H9 (cell line): ENCODE measurements at regions not wholly inside any gene's neighbourhood (a gene's known extent, or its start where the extent isn't known, plus 50 kb on each side); places are given as distances from the start of the nearest gene placed in this dataset.

ENCODE experiments used
- DNase-seq: peaks from one replicate; pipeline ENCODE4 v3.0.0-alpha.2; 2017
- H2AFZ ChIP-seq: one replicate; pipeline ENCODE4 v1.6.1; 2013; ENCODE audit warnings: mild to moderate bottlenecking, low read length, control low read depth, moderate library complexity
- H2AK5ac ChIP-seq: 2 replicates; pipeline ENCODE4 v1.6.1; 2013; ENCODE audit warnings: low read length, control low read depth, mixed read lengths; ENCODE audit not compliant: insufficient read length
- H2BK120ac ChIP-seq: one replicate; pipeline ENCODE4 v1.6.1; 2013; ENCODE audit warnings: low read depth, mild to moderate bottlenecking, low read length, control low read depth, inconsistent platforms; ENCODE audit not compliant: poor library complexity, severe bottlenecking
- H2BK12ac ChIP-seq: 2 replicates; pipeline ENCODE4 v1.6.1; 2013; ENCODE audit warnings: low read length, control low read depth, mixed read lengths, low read depth; ENCODE audit not compliant: insufficient read length
- H2BK15ac ChIP-seq: 2 replicates; pipeline ENCODE4 v1.6.1; 2013; ENCODE audit warnings: low read depth, low read length, control low read depth
- H2BK20ac ChIP-seq: one replicate; pipeline ENCODE4 v1.6.1; 2013; ENCODE audit warnings: low read depth, mild to moderate bottlenecking, low read length, control low read depth, inconsistent platforms; ENCODE audit not compliant: poor library complexity, severe bottlenecking
- H2BK5ac ChIP-seq: 2 replicates; pipeline ENCODE4 v1.6.1; 2013; ENCODE audit warnings: low read length, control low read depth, mixed read lengths; ENCODE audit not compliant: insufficient read length
- H3K14ac ChIP-seq: 2 replicates; pipeline ENCODE4 v1.6.1; 2013; ENCODE audit warnings: low read length, control low read depth; ENCODE audit not compliant: insufficient read depth
- H3K18ac ChIP-seq: 2 replicates; pipeline ENCODE4 v1.6.1; 2013; ENCODE audit warnings: low read depth, mild to moderate bottlenecking, mixed read lengths, low read length, control low read depth; ENCODE audit not compliant: insufficient read length
- H3K23ac ChIP-seq: 2 replicates; pipeline ENCODE4 v1.6.1; 2013; ENCODE audit warnings: low read length, control low read depth, mixed read lengths, low read depth; ENCODE audit not compliant: insufficient read length
- H3K23me2 ChIP-seq: 2 replicates; pipeline ENCODE4 v1.6.1; 2013; ENCODE audit warnings: low read depth, mild to moderate bottlenecking, mixed read lengths, low read length, control low read depth; ENCODE audit not compliant: insufficient read length, poor library complexity, severe bottlenecking
- H3K27ac ChIP-seq: 2 replicates; pipeline ENCODE4 v1.5.1; 2013; ENCODE audit warnings: low read length, control low read depth, mixed read lengths, low read depth; ENCODE audit not compliant: insufficient read length
- H3K27me3 ChIP-seq: 2 replicates; pipeline ENCODE4 v1.6.1; 2013; ENCODE audit warnings: low read length, control low read depth, inconsistent platforms; ENCODE audit not compliant: insufficient read depth
- H3K4ac ChIP-seq: 2 replicates; pipeline ENCODE4 v1.6.1; 2013; ENCODE audit warnings: low read depth, mild to moderate bottlenecking, control low read depth, inconsistent platforms, low read length, moderate library complexity
- H3K4me1 ChIP-seq: 2 replicates; pipeline ENCODE4 v1.6.1; 2013; ENCODE audit warnings: low read length, control low read depth, inconsistent platforms; ENCODE audit not compliant: insufficient read depth
- H3K4me2 ChIP-seq: 2 replicates; pipeline ENCODE4 v1.6.1; 2013; ENCODE audit warnings: low read length, control low read depth, mixed read lengths; ENCODE audit not compliant: insufficient read length, insufficient read depth
- H3K56ac ChIP-seq: 2 replicates; pipeline ENCODE4 v1.6.1; 2013; ENCODE audit warnings: low read depth, mild to moderate bottlenecking, mixed read lengths, low read length, control low read depth; ENCODE audit not compliant: insufficient read length
- H3K79me1 ChIP-seq: 2 replicates; pipeline ENCODE4 v1.6.1; 2013; ENCODE audit warnings: low read depth, mild to moderate bottlenecking, moderate library complexity, low read length, control low read depth, inconsistent platforms; ENCODE audit not compliant: insufficient read depth, poor library complexity, severe bottlenecking
- H3K79me2 ChIP-seq: 2 replicates; pipeline ENCODE4 v1.6.1; 2013; ENCODE audit warnings: low read length, control low read depth, inconsistent platforms; ENCODE audit not compliant: insufficient read depth
- H3K9ac ChIP-seq: 2 replicates; pipeline ENCODE4 v1.6.1; 2013; ENCODE audit warnings: low read length, control low read depth, mixed read lengths; ENCODE audit not compliant: insufficient read length; ENCODE audit errors: extremely low read depth
- H3K9me3 ChIP-seq: one replicate; pipeline ENCODE4 v1.6.1; 2013; ENCODE audit warnings: low read depth, low read length, inconsistent platforms; ENCODE audit not compliant: control insufficient read depth
- H3T11ph ChIP-seq: one replicate; pipeline ENCODE4 v1.6.1; 2013; ENCODE audit warnings: mild to moderate bottlenecking, low read length, control low read depth, inconsistent platforms
- H4K20me1 ChIP-seq: one replicate; pipeline ENCODE4 v1.6.1; 2013; ENCODE audit not compliant: control insufficient read depth, insufficient read length, insufficient read depth
- H4K5ac ChIP-seq: 2 replicates; pipeline ENCODE4 v1.6.1; 2013; ENCODE audit warnings: low read depth, mild to moderate bottlenecking, mixed read lengths, low read length, control low read depth; ENCODE audit not compliant: insufficient read length
- H4K8ac ChIP-seq: replicated peaks from 2 replicates; pipeline ENCODE4 v1.6.1; 2013; ENCODE audit warnings: low read length, control low read depth, mixed read lengths, low read depth; ENCODE audit not compliant: insufficient read length
- H4K91ac ChIP-seq: 2 replicates; pipeline ENCODE4 v1.6.1; 2013; ENCODE audit warnings: low read depth, mild to moderate bottlenecking, moderate library complexity, mixed read lengths, low read length, control low read depth; ENCODE audit not compliant: insufficient read length
- H3K27ac Mint-ChIP-seq, 3 experiments: 2 replicates in 2 of 3; 3 replicates in 1 of 3; pipeline ENCODE4 v1.8.0; 2020 to 2021; ENCODE audit warnings: mixed read lengths in 3 of 3, mild to moderate bottlenecking in 1 of 3, moderate library complexity in 1 of 3
- H3K27me3 Mint-ChIP-seq: 2 replicates; pipeline ENCODE4 v1.8.0; 2021; ENCODE audit warnings: low read depth, mild to moderate bottlenecking, moderate library complexity, mixed read lengths
- H3K36me3 Mint-ChIP-seq, 3 experiments: 2 replicates in 2 of 3; 3 replicates in 1 of 3; pipeline ENCODE4 v1.8.0; 2020 to 2021; ENCODE audit warnings: low read depth in 3 of 3, mixed read lengths in 3 of 3; ENCODE audit not compliant: insufficient read depth in 1 of 3
- H3K4me1 Mint-ChIP-seq, 2 experiments: 2 replicates each; pipeline ENCODE4 v1.8.0; 2020; ENCODE audit warnings: mixed read lengths in 2 of 2
- H3K4me3 Mint-ChIP-seq, 2 experiments: 2 replicates in 1 of 2; 3 replicates in 1 of 2; pipeline ENCODE4 v1.8.0; 2020 to 2021; ENCODE audit warnings: mild to moderate bottlenecking in 2 of 2, mixed read lengths in 2 of 2, moderate library complexity in 1 of 2
- H3K9me3 Mint-ChIP-seq, 2 experiments: 2 replicates in 1 of 2; 3 replicates in 1 of 2; pipeline ENCODE4 v1.8.0; 2020; ENCODE audit warnings: mild to moderate bottlenecking in 2 of 2, mixed read lengths in 2 of 2, moderate library complexity in 1 of 2
- CTCF ChIP-seq: fragments of 200-600 bp; sonication (generic); conservative IDR thresholded peaks from 3 replicates; pipeline ENCODE4 v1.8.0; 2021; ENCODE audit warnings: antibody characterized with exemption, mild to moderate bottlenecking
- WGBS: extraction: QIAGEN DNeasy Blood & Tissue Kit; methylation state at CpG from one replicate; pipeline ENCODE4 v1.1.7; 2013; ENCODE audit warnings: missing lambda C conversion rate, low lambda C conversion rate, mixed read lengths; ENCODE audit not compliant: insufficient read length; ENCODE audit errors: extremely low coverage; 5-methylcytosine and 5-hydroxymethylcytosine counted together

DNA sequence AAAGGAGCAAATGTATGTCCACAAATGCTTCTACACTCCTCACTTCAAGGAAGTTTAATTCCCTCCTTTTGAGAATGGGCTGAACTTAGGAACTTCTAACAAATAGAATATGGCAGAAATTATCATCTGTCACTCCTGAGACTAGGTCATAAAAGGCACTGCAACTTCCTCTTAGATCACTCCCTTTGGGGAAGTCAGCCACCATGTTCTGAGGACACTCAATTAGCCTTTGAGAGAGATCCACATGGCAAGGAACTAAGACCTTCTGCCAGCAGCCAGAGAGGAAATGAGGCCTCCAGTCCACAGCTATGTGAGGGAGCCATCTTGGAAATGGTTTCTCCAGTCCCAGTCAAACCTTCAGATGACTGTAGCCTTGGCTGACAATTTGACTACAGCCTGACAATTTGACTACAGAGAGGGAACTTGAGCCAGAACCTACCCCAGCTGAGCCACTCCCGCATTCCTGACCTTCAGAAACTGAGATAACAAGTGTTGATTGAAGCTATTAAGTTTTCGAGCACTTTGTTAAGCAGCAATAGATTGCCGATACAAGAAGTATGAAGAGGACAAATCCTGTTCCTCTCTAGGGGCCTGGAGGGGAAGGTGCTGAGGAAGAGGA lies 113.4 kb upstream of the SEC14L1 start:
- Histone ChIP-seq H3K18ac (no peak overlapping the region), H3K23me2 (no peaks in the 10 kb centered on the region), H3K56ac (no peak overlapping the region), H2BK15ac (no peak overlapping the region), H3K14ac (no peak overlapping the region), H2BK12ac (no peak overlapping the region), H3K4me2 (no peak overlapping the region), H3T11ph (no peak overlapping the region), H4K5ac (no peak overlapping the region), H3K79me1 (no peaks in the 10 kb centered on the region), H3K79me2 (no peaks in the 10 kb centered on the region), H2BK120ac (no peak overlapping the region), H3K9ac (no peak overlapping the region), H3K4ac (no peak overlapping the region), H4K8ac (no peak overlapping the region), H2BK20ac (no peak overlapping the region), H3K23ac (no peak overlapping the region), H3K27me3 (no peaks in the 10 kb centered on the region; the same call in 1 of the 2 replicates), H4K20me1 (no peaks in the 10 kb centered on the region), H3K9me3 (no peaks in the 10 kb centered on the region), H4K91ac (no peak overlapping the region), H3K27ac (no peak overlapping the region), H3K4me1 (no peaks in the 10 kb centered on the region), H2AFZ (no peak overlapping the region), H2AK5ac (no peak overlapping the region), H2BK5ac (no peak overlapping the region)
- H3K36me3 Mint-ChIP-seq: peaks cover 0 to 13% (median 0%) of the 10 kb centered on the region in 3 experiments; a peak in 3 of 7 replicates
- no peak for DNase-seq
- H3K27me3 Mint-ChIP-seq: peaks cover 4% of the 10 kb centered on the region
- no CpG with 5 or more reads among the region's 3 CpGs for WGBS
- no peak for TF ChIP-seq CTCF
- H3K9me3 Mint-ChIP-seq: peaks cover 12 to 15% of the 10 kb centered on the region in 2 experiments
- no peak overlapping the region for H3K4me3 Mint-ChIP-seq
- H3K4me1 Mint-ChIP-seq: peaks cover 2 to 6% of the 10 kb centered on the region in 2 experiments; a peak in 2 of 4 replicates
- H3K27ac Mint-ChIP-seq: no peak overlapping the region; a peak in 1 of 7 replicates
